HCT116 (cell line): ENCODE measurements at regions not wholly inside any gene's neighbourhood (a gene's known extent, or its start where the extent isn't known, plus 50 kb on each side); places are given as distances from the start of the nearest gene placed in this dataset.

Experiments
- EZH2 ChIP-seq: fragments of 200-600 bp; sonication (generic); IDR thresholded peaks from 2 replicates; pipeline ENCODE4 v1.6.1; 2017; ENCODE audit warnings: antibody characterized with exemption, mixed run types
- FOSL1 ChIP-seq: IDR thresholded peaks from 2 replicates; pipeline ENCODE4 v1.6.1; 2012; ENCODE audit warnings: low read depth
- POLR2AphosphoS5 ChIP-seq: IDR thresholded peaks from 2 replicates; pipeline ENCODE4 v1.6.1; 2011; ENCODE audit warnings: mild to moderate bottlenecking, low read depth, low read length, moderate library complexity
- RAD21 ChIP-seq: IDR thresholded peaks from 2 replicates; pipeline ENCODE4 v1.6.1; 2012; ENCODE audit warnings: low read depth, mild to moderate bottlenecking
- YY1 ChIP-seq: IDR thresholded peaks from 2 replicates; pipeline ENCODE4 v1.6.1; 2011; ENCODE audit warnings: low read length, low read depth, moderate library complexity, mild to moderate bottlenecking; ENCODE audit not compliant: insufficient replicate concordance; ENCODE audit errors: extremely low read depth
- ZFX ChIP-seq: fragments of 450-650 bp; IDR thresholded peaks from 2 replicates; pipeline ENCODE4 v1.6.1; 2017
- TF ChIP-seq, protein P1 (sequence below), 3 experiments: fragments of 200-600 bp in 1 of 3; sonication (generic) in 1 of 3; IDR thresholded peaks in 2 of 3; conservative IDR thresholded peaks in 1 of 3; 2 replicates each; pipeline ENCODE4 v1.5.1; 2012 to 2017; ENCODE audit warnings: low read depth in 2 of 3, low read length in 2 of 3, antibody characterized with exemption in 1 of 3, borderline replicate concordance in 1 of 3, control low read depth in 1 of 3, mild to moderate bottlenecking in 1 of 3, mixed read lengths in 1 of 3, mixed run types in 1 of 3, moderate library complexity in 1 of 3; ENCODE audit not compliant: insufficient read depth in 1 of 3

DNA sequence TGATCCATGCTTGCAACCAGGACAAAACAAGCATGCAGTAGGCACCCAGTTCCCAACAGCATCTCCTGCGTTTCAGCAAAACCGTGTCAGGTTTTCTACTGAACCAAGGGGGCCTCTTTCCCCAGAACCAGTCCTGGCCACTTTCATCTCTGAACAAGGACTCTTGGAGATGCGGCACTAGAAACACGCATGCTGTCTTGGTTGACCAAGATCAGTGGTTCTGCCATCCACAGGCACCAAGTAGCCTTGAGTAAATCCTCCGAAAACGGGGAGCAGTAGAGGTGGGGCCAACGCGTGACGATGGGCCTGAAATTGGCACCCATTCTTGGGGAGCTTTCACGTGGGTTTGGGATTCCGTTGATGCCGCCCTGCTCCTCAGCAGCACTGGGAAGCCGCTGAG lies 62.5 kb upstream of the AJAP1 start:
- TF ChIP-seq ZFX: no peak
- no peak for TF ChIP-seq YY1
- no peak for TF ChIP-seq POLR2AphosphoS5
- no peak for TF ChIP-seq FOSL1
- TF ChIP-seq, protein P1, sequence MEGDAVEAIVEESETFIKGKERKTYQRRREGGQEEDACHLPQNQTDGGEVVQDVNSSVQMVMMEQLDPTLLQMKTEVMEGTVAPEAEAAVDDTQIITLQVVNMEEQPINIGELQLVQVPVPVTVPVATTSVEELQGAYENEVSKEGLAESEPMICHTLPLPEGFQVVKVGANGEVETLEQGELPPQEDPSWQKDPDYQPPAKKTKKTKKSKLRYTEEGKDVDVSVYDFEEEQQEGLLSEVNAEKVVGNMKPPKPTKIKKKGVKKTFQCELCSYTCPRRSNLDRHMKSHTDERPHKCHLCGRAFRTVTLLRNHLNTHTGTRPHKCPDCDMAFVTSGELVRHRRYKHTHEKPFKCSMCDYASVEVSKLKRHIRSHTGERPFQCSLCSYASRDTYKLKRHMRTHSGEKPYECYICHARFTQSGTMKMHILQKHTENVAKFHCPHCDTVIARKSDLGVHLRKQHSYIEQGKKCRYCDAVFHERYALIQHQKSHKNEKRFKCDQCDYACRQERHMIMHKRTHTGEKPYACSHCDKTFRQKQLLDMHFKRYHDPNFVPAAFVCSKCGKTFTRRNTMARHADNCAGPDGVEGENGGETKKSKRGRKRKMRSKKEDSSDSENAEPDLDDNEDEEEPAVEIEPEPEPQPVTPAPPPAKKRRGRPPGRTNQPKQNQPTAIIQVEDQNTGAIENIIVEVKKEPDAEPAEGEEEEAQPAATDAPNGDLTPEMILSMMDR (IDR thresholded peaks at IDR 0.05 in 2 of 3, conservative IDR thresholded peaks at IDR 0.05 in 1 of 3; ENCODE audit: borderline replicate concordance in 1 of 3, insufficient read depth in 1 of 3, low read depth in 2 of 3, low read length in 2 of 3): no peak
- TF ChIP-seq RAD21: no peak
- no peak for TF ChIP-seq EZH2
